ENCODE measurements at regions not wholly inside any gene's neighbourhood (a gene's known extent, or its start where the extent isn't known, plus 50 kb on each side); places are given as distances from the start of the nearest gene placed in this dataset.
A peak's percentile ranks its signal among the peaks of the same experiment; 100 is the strongest.

- ChIA-PET CTCF (no interaction called here), POLR2A (no interaction called here)
- peaks cover 0 to 2% (median 0%) of the 10 kb centered on the region in 7 donors for H3K4me1 Mint-ChIP-seq
- Histone ChIP-seq H3K27me3 (ENCODE audit: control insufficient read depth in 2 of 2, insufficient read depth in 2 of 2, low read length in 2 of 2) (no peaks in the 10 kb centered on the region), H3K36me3 (ENCODE audit: control insufficient read depth in 2 of 3, insufficient read depth in 3 of 3, low read length in 3 of 3) (no peaks in the 10 kb centered on the region), H3K4me1 (ENCODE audit: control insufficient read depth in 2 of 2, insufficient read depth in 2 of 2, low read length in 2 of 2) (no peaks in the 10 kb centered on the region), H3K9me3 (ENCODE audit: control insufficient read depth in 2 of 3, low read length in 3 of 3) (no peaks in the 10 kb centered on the region), H3K4me3 (ENCODE audit: low read length) (no peak overlapping the region), H3K27ac (ENCODE audit: low read depth, low read length) (no peak overlapping the region)
- intact Hi-C loops (cut with micrococcal nuclease), result no loop called here
- H3K9me3 Mint-ChIP-seq, result peaks cover 0 to 3% (median 0%) of the 10 kb centered on the region in 11 donors
- no peak overlapping the region for H3K4me3 Mint-ChIP-seq
- ATAC-seq (no peak), DNase-seq (no peak)
- no peaks in the 10 kb centered on the region for H3K36me3 Mint-ChIP-seq
- H3K27me3 Mint-ChIP-seq, result no peaks in the 10 kb centered on the region
- H3K27ac Mint-ChIP-seq, result no peak overlapping the region
These were observed 57.3 kb upstream of the CASZ1 start for GRCh38 chr1:10853701-10854100.

GRCh38 chr1:10854856-10855459 lies 58.5 kb upstream of the CASZ1 start:
- Histone ChIP-seq H3K36me3 (ENCODE audit: control insufficient read depth in 2 of 3, insufficient read depth in 3 of 3, low read length in 3 of 3) (no peaks in the 10 kb centered on the region), H3K9me3 (ENCODE audit: control insufficient read depth in 2 of 3, low read length in 3 of 3) (no peaks in the 10 kb centered on the region), H3K4me3 (ENCODE audit: low read length) (no peak overlapping the region), H3K27ac (ENCODE audit: low read depth, low read length) (no peak overlapping the region), H3K27me3 (ENCODE audit: control insufficient read depth in 2 of 2, insufficient read depth in 2 of 2, low read length in 2 of 2) (no peaks in the 10 kb centered on the region), H3K4me1 (ENCODE audit: control insufficient read depth in 2 of 2, insufficient read depth in 2 of 2, low read length in 2 of 2) (no peaks in the 10 kb centered on the region)
- Mint-ChIP-seq H3K36me3 (no peaks in the 10 kb centered on the region), H3K27me3 (peaks cover 0 to 1% (median 0%) of the 10 kb centered on the region in 5 donors), H3K4me1 (no peaks in the 10 kb centered on the region), H3K9me3 (peaks cover 0 to 3% (median 0%) of the 10 kb centered on the region in 11 donors), H3K27ac (no peak overlapping the region), H3K4me3 (no peak overlapping the region)
- intact Hi-C loops (cut with micrococcal nuclease), result no loop called here
- ChIA-PET CTCF (no interaction called here), POLR2A (no interaction called here)
- ATAC-seq, result no peak
- no peak for DNase-seq

GRCh38 chr1:10856176-10856683 lies 59.8 kb upstream of the CASZ1 start:
- no peaks in the 10 kb centered on the region for H3K4me1 ChIP-seq (ENCODE audit: control insufficient read depth in 2 of 2, insufficient read depth in 2 of 2, low read length in 2 of 2)
- no peak overlapping the region for H3K27ac ChIP-seq (ENCODE audit: low read depth, low read length)
- peaks cover 0 to 12% (median 0%) of the 10 kb centered on the region in 5 donors for H3K27me3 Mint-ChIP-seq
- ATAC-seq, result no peak
- no peak overlapping the region for H3K27ac Mint-ChIP-seq
- no peaks in the 10 kb centered on the region for H3K9me3 ChIP-seq (ENCODE audit: control insufficient read depth in 2 of 3, low read length in 3 of 3)
- CTCF ChIA-PET, result interaction anchor here (0.6 kb wide), 1 partner anchor 1358 kb away, joined by 3 read pairs; no protein-coding TSS in a partner anchor
- H3K4me1 Mint-ChIP-seq, result no peaks in the 10 kb centered on the region
- no peak overlapping the region for H3K4me3 ChIP-seq (ENCODE audit: low read length)
- H3K4me3 Mint-ChIP-seq, result no peak overlapping the region
- no peaks in the 10 kb centered on the region for H3K36me3 ChIP-seq (ENCODE audit: control insufficient read depth in 2 of 3, insufficient read depth in 3 of 3, low read length in 3 of 3)
- no peaks in the 10 kb centered on the region for H3K27me3 ChIP-seq (ENCODE audit: control insufficient read depth in 2 of 2, insufficient read depth in 2 of 2, low read length in 2 of 2)
- intact Hi-C loops (cut with micrococcal nuclease), result no loop called here
- H3K36me3 Mint-ChIP-seq, result no peaks in the 10 kb centered on the region
- H3K9me3 Mint-ChIP-seq, result peaks cover 0 to 3% (median 0%) of the 10 kb centered on the region in 11 donors
- no peak for DNase-seq
- POLR2A ChIA-PET, result no interaction called here

- no peak overlapping the region for H3K4me3 ChIP-seq (ENCODE audit: low read length)
- ATAC-seq, result no peak
- no peaks in the 10 kb centered on the region for H3K9me3 ChIP-seq (ENCODE audit: control insufficient read depth in 2 of 3, low read length in 3 of 3)
- CTCF ChIA-PET, result no interaction called here
- intact Hi-C loops (cut with micrococcal nuclease), result no loop called here
- no peaks in the 10 kb centered on the region for H3K36me3 Mint-ChIP-seq
- no peaks in the 10 kb centered on the region for H3K4me1 ChIP-seq (ENCODE audit: control insufficient read depth in 2 of 2, insufficient read depth in 2 of 2, low read length in 2 of 2)
- peaks cover 0 to 3% (median 0%) of the 10 kb centered on the region in 7 donors for H3K4me1 Mint-ChIP-seq
- H3K27ac ChIP-seq (ENCODE audit: low read depth, low read length), result no peak overlapping the region
- no peak overlapping the region for H3K4me3 Mint-ChIP-seq
- peaks cover 0 to 12% (median 0%) of the 10 kb centered on the region in 5 donors for H3K27me3 Mint-ChIP-seq
- H3K36me3 ChIP-seq (ENCODE audit: control insufficient read depth in 2 of 3, insufficient read depth in 3 of 3, low read length in 3 of 3), result no peaks in the 10 kb centered on the region
- peaks cover 0 to 3% (median 0%) of the 10 kb centered on the region in 11 donors for H3K9me3 Mint-ChIP-seq
- POLR2A ChIA-PET, result no interaction called here
- DNase-seq, result no peak
- peak overlapping the region in 1 of 9 donors; percentile 24 for H3K27ac Mint-ChIP-seq
- H3K27me3 ChIP-seq (ENCODE audit: control insufficient read depth in 2 of 2, insufficient read depth in 2 of 2, low read length in 2 of 2), result no peaks in the 10 kb centered on the region
These were observed 60.6 kb upstream of the CASZ1 start for GRCh38 chr1:10856863-10857598.

- ATAC-seq, result no peak
- no peaks in the 10 kb centered on the region for H3K36me3 Mint-ChIP-seq
- H3K27me3 ChIP-seq (ENCODE audit: control insufficient read depth in 2 of 2, insufficient read depth in 2 of 2, low read length in 2 of 2), result no peaks in the 10 kb centered on the region
- H3K27ac Mint-ChIP-seq, result no peak overlapping the region
- intact Hi-C loops (cut with micrococcal nuclease), result no loop called here
- no peak overlapping the region for H3K4me3 ChIP-seq (ENCODE audit: low read length)
- no peaks in the 10 kb centered on the region for H3K36me3 ChIP-seq (ENCODE audit: control insufficient read depth in 2 of 3, insufficient read depth in 3 of 3, low read length in 3 of 3)
- H3K4me1 Mint-ChIP-seq, result peaks cover 0 to 3% (median 0%) of the 10 kb centered on the region in 7 donors
- ChIA-PET CTCF (no interaction called here), POLR2A (no interaction called here)
- H3K4me1 ChIP-seq (ENCODE audit: control insufficient read depth in 2 of 2, insufficient read depth in 2 of 2, low read length in 2 of 2), result no peaks in the 10 kb centered on the region
- DNase-seq, result no peak
- H3K27ac ChIP-seq (ENCODE audit: low read depth, low read length), result no peak overlapping the region
- H3K27me3 Mint-ChIP-seq, result peaks cover 0 to 17% (median 0%) of the 10 kb centered on the region in 5 donors
- H3K9me3 Mint-ChIP-seq, result peaks cover 0 to 3% (median 0%) of the 10 kb centered on the region in 11 donors
- H3K4me3 Mint-ChIP-seq, result no peak overlapping the region
- H3K9me3 ChIP-seq (ENCODE audit: control insufficient read depth in 2 of 3, low read length in 3 of 3), result no peaks in the 10 kb centered on the region
These were observed 61.2 kb upstream of the CASZ1 start for GRCh38 chr1:10857687-10858086.

GRCh38 chr1:10860218-10860617 lies 63.8 kb upstream of the CASZ1 start:
- ATAC-seq (no peak), DNase-seq (no peak)
- H3K36me3 Mint-ChIP-seq, result no peaks in the 10 kb centered on the region
- Histone ChIP-seq H3K4me3 (ENCODE audit: low read length) (no peak overlapping the region), H3K36me3 (ENCODE audit: control insufficient read depth in 2 of 3, insufficient read depth in 3 of 3, low read length in 3 of 3) (no peaks in the 10 kb centered on the region), H3K27ac (ENCODE audit: low read depth, low read length) (no peak overlapping the region), H3K27me3 (ENCODE audit: control insufficient read depth in 2 of 2, insufficient read depth in 2 of 2, low read length in 2 of 2) (no peaks in the 10 kb centered on the region), H3K4me1 (ENCODE audit: control insufficient read depth in 2 of 2, insufficient read depth in 2 of 2, low read length in 2 of 2) (no peaks in the 10 kb centered on the region), H3K9me3 (ENCODE audit: control insufficient read depth in 2 of 3, low read length in 3 of 3) (no peaks in the 10 kb centered on the region)
- H3K4me1 Mint-ChIP-seq, result peaks cover 0 to 17% (median 0%) of the 10 kb centered on the region in 7 donors
- ChIA-PET POLR2A (no interaction called here), CTCF (no interaction called here)
- H3K4me3 Mint-ChIP-seq, result no peak overlapping the region
- H3K9me3 Mint-ChIP-seq, result no peaks in the 10 kb centered on the region
- H3K27me3 Mint-ChIP-seq, result peaks cover 10 to 41% (median 18%) of the 10 kb centered on the region in 5 donors
- H3K27ac Mint-ChIP-seq, result no peak overlapping the region
- intact Hi-C loops (cut with micrococcal nuclease), result no loop called here

- DNase-seq (no peak), ATAC-seq (no peak)
- Histone ChIP-seq H3K9me3 (ENCODE audit: control insufficient read depth in 2 of 3, low read length in 3 of 3) (no peaks in the 10 kb centered on the region), H3K4me3 (ENCODE audit: low read length) (no peak overlapping the region), H3K27ac (ENCODE audit: low read depth, low read length) (no peak overlapping the region), H3K27me3 (ENCODE audit: control insufficient read depth in 2 of 2, insufficient read depth in 2 of 2, low read length in 2 of 2) (peaks cover 0 to 3% of the 10 kb centered on the region in 2 donors), H3K36me3 (ENCODE audit: control insufficient read depth in 2 of 3, insufficient read depth in 3 of 3, low read length in 3 of 3) (no peaks in the 10 kb centered on the region), H3K4me1 (ENCODE audit: control insufficient read depth in 2 of 2, insufficient read depth in 2 of 2, low read length in 2 of 2) (no peaks in the 10 kb centered on the region)
- Mint-ChIP-seq H3K27me3 (peaks cover 14 to 46% (median 23%) of the 10 kb centered on the region in 5 donors), H3K4me1 (peaks cover 0 to 20% (median under 1%) of the 10 kb centered on the region in 7 donors), H3K36me3 (no peaks in the 10 kb centered on the region), H3K4me3 (no peak overlapping the region), H3K9me3 (no peaks in the 10 kb centered on the region), H3K27ac (no peak overlapping the region)
- intact Hi-C loops (cut with micrococcal nuclease), result no loop called here
- ChIA-PET CTCF (no interaction called here), POLR2A (no interaction called here)
These were observed 64.2 kb upstream of the CASZ1 start for GRCh38 chr1:10860682-10861081.
